HEK293 (cell line): ENCODE measurements at regions not wholly inside any gene's neighbourhood (a gene's known extent, or its start where the extent isn't known, plus 50 kb on each side); places are given as distances from the start of the nearest gene placed in this dataset.

Experiments used
- CTCF ChIA-PET: fragments of 350-600 bp; formaldehyde crosslinking; extraction: SDS; loops from one replicate; lab custom pipeline; 2021; ENCODE audit warnings: antibody characterized with exemption; lab: Yijun Ruan, JAX
- POLR2A ChIA-PET: fragments of 300-600 bp; formaldehyde crosslinking; extraction: SDS; loops from one replicate; lab custom pipeline; 2020; ENCODE audit warnings: antibody characterized with exemption, inconsistent platforms; lab: Yijun Ruan, JAX
- H3K27ac ChIP-seq: fragments of 200-500 bp; sonication (Bioruptor generic); 2 replicates; pipeline ENCODE4 v1.5.1; 2014; ENCODE audit warnings: low read depth, low read length, control low read depth, inconsistent platforms; ENCODE audit errors: extremely low read depth
- H3K36me3 ChIP-seq, 2 experiments: fragments of 200-500 bp in 1 of 2; sonication (Bioruptor generic) in 1 of 2; 1 replicate in 1 of 2; 2 replicates in 1 of 2; pipeline ENCODE4 v1.5.1; 2014 to 2017; ENCODE audit warnings: inconsistent platforms in 2 of 2, low read length in 2 of 2; ENCODE audit not compliant: control insufficient read depth in 2 of 2, insufficient read depth in 1 of 2
- H3K4me1 ChIP-seq: fragments of 200-500 bp; sonication (Bioruptor generic); 2 replicates; pipeline ENCODE4 v1.5.1; 2014; ENCODE audit warnings: mild to moderate bottlenecking, low read length, inconsistent platforms; ENCODE audit not compliant: control insufficient read depth, insufficient read depth
- H3K4me3 ChIP-seq: 2 replicates; pipeline ENCODE4 v1.5.1; 2011; ENCODE audit warnings: low read depth, mild to moderate bottlenecking, control low read depth, low read length, moderate library complexity
- H3K9me3 ChIP-seq: fragments of 200-500 bp; sonication (Bioruptor generic); 2 replicates; pipeline ENCODE4 v1.5.1; 2014; ENCODE audit warnings: low read depth, low read length, inconsistent platforms; ENCODE audit not compliant: control insufficient read depth, insufficient read depth
- KLF7 ChIP-seq: fragments of 450-650 bp; formaldehyde crosslinking; IDR thresholded peaks from 2 replicates; pipeline ENCODE4 v1.5.1; 2016; ENCODE audit warnings: missing biosample characterization, missing genetic modification characterization, borderline replicate concordance
- MEIS1 ChIP-seq: sonication (generic); formaldehyde crosslinking; IDR thresholded peaks from 2 replicates; pipeline ENCODE4 v1.8.1; 2022; ENCODE audit warnings: missing genetic modification reagents, mild to moderate bottlenecking, borderline replicate concordance
- OSR2 ChIP-seq: fragments of 450-650 bp; formaldehyde crosslinking; IDR thresholded peaks from 2 replicates; pipeline ENCODE4 v1.5.1; 2016; ENCODE audit warnings: missing biosample characterization, missing genetic modification characterization
- OVOL3 ChIP-seq: fragments of 450-650 bp; formaldehyde crosslinking; IDR thresholded peaks from 2 replicates; pipeline ENCODE4 v1.5.1; 2016; ENCODE audit warnings: missing biosample characterization, missing genetic modification characterization
- RBAK ChIP-seq: fragments of 450-650 bp; formaldehyde crosslinking; IDR thresholded peaks from 2 replicates; pipeline ENCODE4 v1.5.1; 2016; ENCODE audit warnings: missing biosample characterization, missing genetic modification characterization
- SP2 ChIP-seq: fragments of 450-650 bp; formaldehyde crosslinking; IDR thresholded peaks from 2 replicates; pipeline ENCODE4 v1.5.1; 2016; ENCODE audit warnings: missing biosample characterization, missing genetic modification characterization
- TCF7L2 ChIP-seq: IDR thresholded peaks from 2 replicates; pipeline ENCODE4 v1.6.1; 2011; ENCODE audit warnings: low read depth, mild to moderate bottlenecking, inconsistent platforms, low read length, moderate library complexity, borderline replicate concordance
- WT1 ChIP-seq: fragments of 450-650 bp; formaldehyde crosslinking; IDR thresholded peaks from 2 replicates; pipeline ENCODE4 v1.5.1; 2016; ENCODE audit warnings: missing biosample characterization, missing genetic modification characterization
- ZBTB7A ChIP-seq: fragments of 450-650 bp; formaldehyde crosslinking; IDR thresholded peaks from 2 replicates; pipeline ENCODE4 v1.5.1; 2016; ENCODE audit warnings: low read depth, missing biosample characterization, missing genetic modification characterization
- ZFHX2 ChIP-seq: fragments of 450-650 bp; formaldehyde crosslinking; conservative IDR thresholded peaks from 2 replicates; pipeline ENCODE4 v1.5.1; 2016; ENCODE audit warnings: missing biosample characterization, missing genetic modification characterization
- ZNF121 ChIP-seq: fragments of 450-650 bp; formaldehyde crosslinking; IDR thresholded peaks from 2 replicates; pipeline ENCODE4 v1.5.1; 2016; ENCODE audit warnings: missing biosample characterization, missing genetic modification characterization
- ZNF132 ChIP-seq: fragments of 450-650 bp; formaldehyde crosslinking; IDR thresholded peaks from 2 replicates; pipeline ENCODE4 v1.5.1; 2017; ENCODE audit warnings: missing biosample characterization, missing genetic modification characterization, borderline replicate concordance
- ZNF169 ChIP-seq: fragments of 450-650 bp; formaldehyde crosslinking; IDR thresholded peaks from 2 replicates; pipeline ENCODE4 v1.5.1; 2016; ENCODE audit warnings: missing biosample characterization, missing genetic modification characterization
- ZNF202 ChIP-seq: fragments of 450-650 bp; formaldehyde crosslinking; IDR thresholded peaks from 2 replicates; pipeline ENCODE4 v1.5.1; 2016; ENCODE audit warnings: missing biosample characterization, missing genetic modification characterization, borderline replicate concordance
- ZNF248 ChIP-seq: fragments of 450-650 bp; formaldehyde crosslinking; IDR thresholded peaks from 2 replicates; pipeline ENCODE4 v1.5.1; 2017; ENCODE audit warnings: missing biosample characterization, missing genetic modification characterization
- ZNF311 ChIP-seq: fragments of 450-650 bp; formaldehyde crosslinking; IDR thresholded peaks from 2 replicates; pipeline ENCODE4 v1.5.1; 2017; ENCODE audit warnings: missing biosample characterization, missing genetic modification characterization, borderline replicate concordance
- ZNF354C ChIP-seq: fragments of 450-650 bp; formaldehyde crosslinking; IDR thresholded peaks from 2 replicates; pipeline ENCODE4 v1.5.1; 2016; ENCODE audit warnings: missing biosample characterization, missing genetic modification characterization, low read depth, borderline replicate concordance
- ZNF791 ChIP-seq: fragments of 450-650 bp; formaldehyde crosslinking; IDR thresholded peaks from 2 replicates; pipeline ENCODE4 v1.5.1; 2016; ENCODE audit warnings: missing biosample characterization, missing genetic modification characterization
- ZNF792 ChIP-seq: fragments of 450-650 bp; formaldehyde crosslinking; IDR thresholded peaks from 2 replicates; pipeline ENCODE4 v1.5.1; 2016; ENCODE audit warnings: missing biosample characterization, missing genetic modification characterization
- TF ChIP-seq, protein P1 (sequence below): fragments of 450-650 bp; formaldehyde crosslinking; IDR thresholded peaks from 2 replicates; pipeline ENCODE4 v1.5.1; 2016; ENCODE audit warnings: missing biosample characterization, missing genetic modification characterization
- TF ChIP-seq, protein P2 (sequence below): fragments of 450-650 bp; formaldehyde crosslinking; IDR thresholded peaks from 2 replicates; pipeline ENCODE4 v1.5.1; 2016; ENCODE audit warnings: missing biosample characterization, missing genetic modification characterization, low read depth
- TF ChIP-seq, protein P3 (sequence below): fragments of 450-650 bp; formaldehyde crosslinking; IDR thresholded peaks from 2 replicates; pipeline ENCODE4 v1.5.1; 2017; ENCODE audit warnings: missing biosample characterization, missing genetic modification characterization
- TF ChIP-seq, protein P4 (sequence below): fragments of 450-650 bp; formaldehyde crosslinking; optimal IDR thresholded peaks from 2 replicates; pipeline ENCODE3; 2016; ENCODE audit warnings: missing biosample characterization, mild to moderate bottlenecking, missing genetic modification characterization
- TF ChIP-seq, protein P5 (sequence below): fragments of 450-650 bp; formaldehyde crosslinking; IDR thresholded peaks from 2 replicates; pipeline ENCODE4 v1.5.1; 2016; ENCODE audit warnings: missing biosample characterization, missing genetic modification characterization

DNA sequence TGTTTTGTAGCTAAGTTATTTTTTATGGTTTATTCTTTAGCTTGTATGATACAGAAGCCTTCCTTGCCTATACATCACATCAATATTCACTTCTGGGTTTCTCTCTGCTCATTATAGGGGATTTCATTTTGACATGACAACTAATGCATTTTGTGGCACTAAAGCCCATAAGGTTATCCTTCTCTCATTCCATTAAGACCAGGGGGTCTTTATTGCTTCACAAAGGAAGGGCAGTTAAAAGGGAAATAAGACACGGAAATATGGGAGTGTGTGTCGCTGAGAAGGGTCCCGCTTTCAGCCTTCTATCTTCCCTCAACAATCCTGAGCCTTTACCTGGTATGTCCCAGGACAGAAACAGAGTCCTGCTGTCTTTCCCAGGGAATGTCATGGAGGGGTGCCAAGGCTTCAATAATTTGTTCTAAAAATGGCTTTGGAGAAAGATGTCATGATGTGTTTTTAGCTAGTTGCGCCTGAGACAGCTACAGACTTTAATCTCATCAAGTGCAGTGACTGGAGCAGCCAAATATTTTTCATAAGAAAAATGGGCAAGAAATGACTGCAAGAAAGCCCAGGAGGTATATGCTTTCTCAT, 1145.4 kb upstream of the TMEM132C start (continued):
- TF ChIP-seq, protein P1, sequence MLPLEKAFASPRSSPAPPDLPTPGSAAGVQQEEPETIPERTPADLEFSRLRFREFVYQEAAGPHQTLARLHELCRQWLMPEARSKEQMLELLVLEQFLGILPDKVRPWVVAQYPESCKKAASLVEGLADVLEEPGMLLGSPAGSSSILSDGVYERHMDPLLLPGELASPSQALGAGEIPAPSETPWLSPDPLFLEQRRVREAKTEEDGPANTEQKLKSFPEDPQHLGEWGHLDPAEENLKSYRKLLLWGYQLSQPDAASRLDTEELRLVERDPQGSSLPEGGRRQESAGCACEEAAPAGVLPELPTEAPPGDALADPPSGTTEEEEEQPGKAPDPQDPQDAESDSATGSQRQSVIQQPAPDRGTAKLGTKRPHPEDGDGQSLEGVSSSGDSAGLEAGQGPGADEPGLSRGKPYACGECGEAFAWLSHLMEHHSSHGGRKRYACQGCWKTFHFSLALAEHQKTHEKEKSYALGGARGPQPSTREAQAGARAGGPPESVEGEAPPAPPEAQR (tag by site-specific recombination) = no peak

DNA sequence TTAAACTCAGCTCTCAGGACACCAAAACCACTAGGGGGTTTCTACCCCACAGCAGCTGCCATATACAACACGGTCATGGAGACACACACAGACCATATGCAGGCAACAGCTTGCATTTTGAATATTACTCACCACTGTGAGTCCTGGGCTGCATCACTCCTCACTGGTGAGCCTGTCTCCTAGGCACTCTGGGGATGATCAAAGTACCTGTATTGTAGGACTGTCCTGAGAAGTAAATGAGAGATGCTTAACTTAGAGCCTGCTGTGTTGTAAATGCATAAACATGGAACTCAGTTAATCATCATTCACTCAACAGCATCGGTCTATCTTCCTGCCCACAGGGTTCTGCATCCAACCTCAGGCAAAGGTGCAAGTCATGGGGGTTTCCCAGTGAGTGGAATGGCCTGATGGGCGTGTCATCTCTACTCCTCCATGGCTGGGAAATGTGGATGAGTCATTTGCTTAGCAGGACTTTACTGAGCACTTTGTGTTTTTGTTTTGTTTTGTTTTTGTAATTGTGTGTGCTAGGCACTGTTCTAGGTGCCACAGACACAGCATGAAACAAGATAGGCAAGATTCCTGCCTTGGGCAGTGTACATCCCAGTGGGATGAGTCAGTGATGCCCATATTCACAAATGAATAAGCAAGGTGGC, 1141.2 kb upstream of the TMEM132C start:
- Histone ChIP-seq H3K9me3 (no peaks in the 10 kb centered on the region), H3K27ac (no peak overlapping the region), H3K4me3 (no peak overlapping the region), H3K36me3 (no peaks in the 10 kb centered on the region), H3K4me1 (no peaks in the 10 kb centered on the region)
- TF ChIP-seq, protein P2, sequence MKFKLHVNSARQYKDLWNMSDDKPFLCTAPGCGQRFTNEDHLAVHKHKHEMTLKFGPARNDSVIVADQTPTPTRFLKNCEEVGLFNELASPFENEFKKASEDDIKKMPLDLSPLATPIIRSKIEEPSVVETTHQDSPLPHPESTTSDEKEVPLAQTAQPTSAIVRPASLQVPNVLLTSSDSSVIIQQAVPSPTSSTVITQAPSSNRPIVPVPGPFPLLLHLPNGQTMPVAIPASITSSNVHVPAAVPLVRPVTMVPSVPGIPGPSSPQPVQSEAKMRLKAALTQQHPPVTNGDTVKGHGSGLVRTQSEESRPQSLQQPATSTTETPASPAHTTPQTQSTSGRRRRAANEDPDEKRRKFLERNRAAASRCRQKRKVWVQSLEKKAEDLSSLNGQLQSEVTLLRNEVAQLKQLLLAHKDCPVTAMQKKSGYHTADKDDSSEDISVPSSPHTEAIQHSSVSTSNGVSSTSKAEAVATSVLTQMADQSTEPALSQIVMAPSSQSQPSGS (tag by site-specific recombination) = no peak
- no peak for TF ChIP-seq SP2 (tag by site-specific recombination)
- no peak for TF ChIP-seq ZFHX2
- no peak for TF ChIP-seq ZNF354C (tag by site-specific recombination)
- ChIA-PET POLR2A (no interaction called here), CTCF (no interaction called here)

DNA sequence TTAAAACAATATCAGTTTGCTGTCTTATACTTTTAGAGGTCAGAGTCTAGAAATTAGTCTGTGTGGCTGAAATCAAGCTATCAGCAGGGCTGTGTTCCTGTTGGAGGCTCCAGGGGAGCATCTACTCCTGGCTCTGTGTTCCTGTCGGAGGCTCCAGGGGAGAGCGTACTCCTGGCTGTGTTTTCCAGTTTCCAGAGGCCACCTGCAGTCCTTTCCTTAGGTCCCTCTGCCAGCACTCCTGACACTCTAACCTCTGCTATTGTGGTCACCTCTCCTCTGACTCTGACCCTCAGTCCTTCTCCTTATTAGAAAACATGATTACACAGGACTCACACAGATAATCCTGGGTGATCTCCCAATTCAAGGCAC, 1140.7 kb upstream of the TMEM132C start:
- CTCF ChIA-PET = no interaction called here
- H3K4me3 ChIP-seq = no peak overlapping the region
- TF ChIP-seq ZNF169 (tag by site-specific recombination) (no peak), ZNF791 (tag by site-specific recombination) (no peak), ZNF311 (no peak), ZNF121 (no peak), OSR2 (tag by site-specific recombination) (no peak), OVOL3 (no peak), MEIS1 (CRISPR knock-in tag) (no peak), ZNF132 (tag by site-specific recombination) (no peak), WT1 (tag by site-specific recombination) (no peak), KLF7 (no peak), TCF7L2 (no peak), ZNF202 (tag by site-specific recombination) (no peak), RBAK (tag by site-specific recombination) (no peak), ZBTB7A (no peak), ZNF792 (tag by site-specific recombination) (no peak), ZNF248 (tag by site-specific recombination) (no peak)
- TF ChIP-seq, protein P3, sequence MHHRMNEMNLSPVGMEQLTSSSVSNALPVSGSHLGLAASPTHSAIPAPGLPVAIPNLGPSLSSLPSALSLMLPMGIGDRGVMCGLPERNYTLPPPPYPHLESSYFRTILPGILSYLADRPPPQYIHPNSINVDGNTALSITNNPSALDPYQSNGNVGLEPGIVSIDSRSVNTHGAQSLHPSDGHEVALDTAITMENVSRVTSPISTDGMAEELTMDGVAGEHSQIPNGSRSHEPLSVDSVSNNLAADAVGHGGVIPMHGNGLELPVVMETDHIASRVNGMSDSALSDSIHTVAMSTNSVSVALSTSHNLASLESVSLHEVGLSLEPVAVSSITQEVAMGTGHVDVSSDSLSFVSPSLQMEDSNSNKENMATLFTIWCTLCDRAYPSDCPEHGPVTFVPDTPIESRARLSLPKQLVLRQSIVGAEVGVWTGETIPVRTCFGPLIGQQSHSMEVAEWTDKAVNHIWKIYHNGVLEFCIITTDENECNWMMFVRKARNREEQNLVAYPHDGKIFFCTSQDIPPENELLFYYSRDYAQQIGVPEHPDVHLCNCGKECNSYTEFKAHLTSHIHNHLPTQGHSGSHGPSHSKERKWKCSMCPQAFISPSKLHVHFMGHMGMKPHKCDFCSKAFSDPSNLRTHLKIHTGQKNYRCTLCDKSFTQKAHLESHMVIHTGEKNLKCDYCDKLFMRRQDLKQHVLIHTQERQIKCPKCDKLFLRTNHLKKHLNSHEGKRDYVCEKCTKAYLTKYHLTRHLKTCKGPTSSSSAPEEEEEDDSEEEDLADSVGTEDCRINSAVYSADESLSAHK = no peak
- TF ChIP-seq, protein P4, sequence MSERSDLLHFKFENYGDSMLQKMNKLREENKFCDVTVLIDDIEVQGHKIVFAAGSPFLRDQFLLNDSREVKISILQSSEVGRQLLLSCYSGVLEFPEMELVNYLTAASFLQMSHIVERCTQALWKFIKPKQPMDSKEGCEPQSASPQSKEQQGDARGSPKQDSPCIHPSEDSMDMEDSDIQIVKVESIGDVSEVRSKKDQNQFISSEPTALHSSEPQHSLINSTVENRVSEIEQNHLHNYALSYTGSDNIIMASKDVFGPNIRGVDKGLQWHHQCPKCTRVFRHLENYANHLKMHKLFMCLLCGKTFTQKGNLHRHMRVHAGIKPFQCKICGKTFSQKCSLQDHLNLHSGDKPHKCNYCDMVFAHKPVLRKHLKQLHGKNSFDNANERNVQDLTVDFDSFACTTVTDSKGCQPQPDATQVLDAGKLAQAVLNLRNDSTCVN (tag by site-specific recombination) = no peak
- TF ChIP-seq, protein P5, sequence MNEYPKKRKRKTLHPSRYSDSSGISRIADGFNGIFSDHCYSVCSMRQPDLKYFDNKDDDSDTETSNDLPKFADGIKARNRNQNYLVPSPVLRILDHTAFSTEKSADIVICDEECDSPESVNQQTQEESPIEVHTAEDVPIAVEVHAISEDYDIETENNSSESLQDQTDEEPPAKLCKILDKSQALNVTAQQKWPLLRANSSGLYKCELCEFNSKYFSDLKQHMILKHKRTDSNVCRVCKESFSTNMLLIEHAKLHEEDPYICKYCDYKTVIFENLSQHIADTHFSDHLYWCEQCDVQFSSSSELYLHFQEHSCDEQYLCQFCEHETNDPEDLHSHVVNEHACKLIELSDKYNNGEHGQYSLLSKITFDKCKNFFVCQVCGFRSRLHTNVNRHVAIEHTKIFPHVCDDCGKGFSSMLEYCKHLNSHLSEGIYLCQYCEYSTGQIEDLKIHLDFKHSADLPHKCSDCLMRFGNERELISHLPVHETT (tag by site-specific recombination) = no peak
- TF ChIP-seq, all 188 proteins: peak for 0
- Histone ChIP-seq H3K9me3 (no peaks in the 10 kb centered on the region), H3K36me3 (no peaks in the 10 kb centered on the region), H3K4me1 (no peaks in the 10 kb centered on the region), H3K27ac (no peak overlapping the region)
- POLR2A ChIA-PET = no interaction called here
